Retinal pigment epithelial cell (primary cell): ENCODE measurements at regions not wholly inside any gene's neighbourhood (a gene's known extent, or its start where the extent isn't known, plus 50 kb on each side); places are given as distances from the start of the nearest gene placed in this dataset.

Experiments
- DNase-seq: peaks from one replicate; pipeline ENCODE4 v3.0.0-alpha.2; 2010; ENCODE audit warnings: low read depth
- H3K4me3 ChIP-seq: 2 replicates; pipeline ENCODE4 v1.5.1; 2011; ENCODE audit warnings: mild to moderate bottlenecking, low read length, control low read depth, moderate library complexity
- TF ChIP-seq, protein P1 (sequence below): conservative IDR thresholded peaks from 2 replicates; pipeline ENCODE4 v1.5.1; 2011; ENCODE audit warnings: low read depth, low read length, control low read depth, inconsistent platforms

DNA sequence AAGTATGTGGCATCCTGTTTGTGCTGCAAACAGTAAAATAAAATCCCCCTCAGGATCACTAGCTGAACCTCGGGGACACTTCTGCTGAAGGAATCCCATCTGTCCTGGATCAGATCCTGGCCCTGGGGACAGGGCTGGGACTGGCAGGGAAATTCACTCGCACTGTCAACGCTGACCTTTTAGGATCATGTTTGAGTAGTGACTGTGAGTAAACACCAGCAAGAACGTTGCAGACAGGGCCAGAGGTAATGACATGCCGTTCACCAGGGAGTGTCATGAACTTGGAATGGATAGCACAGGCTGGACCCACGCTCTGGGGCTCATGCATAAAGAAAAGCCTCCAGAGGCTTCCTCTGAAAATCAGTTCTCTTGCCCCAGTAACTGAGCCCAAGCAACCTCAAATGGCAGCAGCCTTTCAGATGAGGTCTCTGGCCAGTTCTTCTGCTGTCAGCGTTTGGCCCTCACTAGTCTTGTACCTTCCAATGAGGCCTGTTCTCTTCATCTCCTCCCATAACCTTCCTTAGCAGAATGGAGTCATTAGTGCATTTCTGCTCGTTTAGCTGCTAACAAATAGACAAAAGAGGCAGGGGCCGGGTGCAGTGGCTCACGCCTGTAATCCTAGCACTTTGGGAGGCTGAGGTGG lies 51.0 kb upstream of the BARX2 start:
- no peak overlapping the region for H3K4me3 ChIP-seq
- no peak for DNase-seq
- TF ChIP-seq, protein P1, sequence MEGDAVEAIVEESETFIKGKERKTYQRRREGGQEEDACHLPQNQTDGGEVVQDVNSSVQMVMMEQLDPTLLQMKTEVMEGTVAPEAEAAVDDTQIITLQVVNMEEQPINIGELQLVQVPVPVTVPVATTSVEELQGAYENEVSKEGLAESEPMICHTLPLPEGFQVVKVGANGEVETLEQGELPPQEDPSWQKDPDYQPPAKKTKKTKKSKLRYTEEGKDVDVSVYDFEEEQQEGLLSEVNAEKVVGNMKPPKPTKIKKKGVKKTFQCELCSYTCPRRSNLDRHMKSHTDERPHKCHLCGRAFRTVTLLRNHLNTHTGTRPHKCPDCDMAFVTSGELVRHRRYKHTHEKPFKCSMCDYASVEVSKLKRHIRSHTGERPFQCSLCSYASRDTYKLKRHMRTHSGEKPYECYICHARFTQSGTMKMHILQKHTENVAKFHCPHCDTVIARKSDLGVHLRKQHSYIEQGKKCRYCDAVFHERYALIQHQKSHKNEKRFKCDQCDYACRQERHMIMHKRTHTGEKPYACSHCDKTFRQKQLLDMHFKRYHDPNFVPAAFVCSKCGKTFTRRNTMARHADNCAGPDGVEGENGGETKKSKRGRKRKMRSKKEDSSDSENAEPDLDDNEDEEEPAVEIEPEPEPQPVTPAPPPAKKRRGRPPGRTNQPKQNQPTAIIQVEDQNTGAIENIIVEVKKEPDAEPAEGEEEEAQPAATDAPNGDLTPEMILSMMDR, result no peak

DNA sequence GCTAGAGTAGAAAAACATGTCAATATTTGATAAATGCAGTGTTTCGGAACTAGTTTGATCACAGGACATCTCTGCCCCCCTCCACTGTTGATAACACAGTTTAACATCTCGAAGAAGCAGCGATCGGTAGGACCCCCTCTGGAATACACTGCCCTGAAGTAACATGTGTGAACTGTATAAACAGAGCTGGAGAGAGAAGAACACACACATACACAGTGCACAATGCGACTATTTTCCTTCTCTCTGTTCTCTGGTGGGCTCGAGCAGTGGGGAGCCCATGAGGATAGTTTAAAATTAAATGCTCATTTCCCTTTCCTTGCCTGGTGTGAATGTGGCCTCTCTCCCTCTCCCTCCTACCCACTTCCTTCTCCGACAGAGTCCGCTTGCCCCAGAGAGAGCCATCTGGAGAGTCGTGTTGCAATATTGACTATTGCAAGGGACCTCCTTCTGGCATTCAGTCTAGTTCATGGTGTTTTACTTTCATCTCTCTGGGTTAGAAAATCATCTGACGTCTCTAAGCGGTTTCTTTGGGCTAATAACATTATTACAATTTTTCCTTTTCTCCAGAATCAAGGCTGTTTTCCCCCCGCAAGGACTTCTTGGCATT lies 51.6 kb upstream of the BARX2 start:
- TF ChIP-seq, protein P1, result no peak
- no peak overlapping the region for H3K4me3 ChIP-seq
- DNase-seq, result no peak

DNA sequence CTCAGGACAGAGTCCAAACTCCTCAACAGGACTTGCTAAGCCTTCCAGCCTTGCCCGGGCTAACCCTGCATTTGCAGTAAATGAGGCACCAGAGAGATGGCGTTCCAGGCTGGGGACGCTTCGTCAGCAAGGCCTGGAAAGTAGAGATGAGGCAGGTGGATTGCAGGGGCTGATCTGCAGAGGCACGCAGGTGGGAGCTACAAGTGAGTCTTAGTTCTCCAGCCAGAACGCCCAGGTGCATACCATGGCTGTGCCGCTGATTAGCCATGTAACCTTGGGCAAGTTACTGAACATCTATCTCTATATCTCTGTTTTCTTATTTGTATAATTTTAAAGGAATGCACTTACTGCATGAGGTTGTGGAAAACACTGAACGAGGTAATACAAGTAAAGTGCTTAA lies 52.7 kb upstream of the BARX2 start:
- DNase-seq, result no peak
- no peak overlapping the region for H3K4me3 ChIP-seq
- TF ChIP-seq, protein P1, result no peak

DNA sequence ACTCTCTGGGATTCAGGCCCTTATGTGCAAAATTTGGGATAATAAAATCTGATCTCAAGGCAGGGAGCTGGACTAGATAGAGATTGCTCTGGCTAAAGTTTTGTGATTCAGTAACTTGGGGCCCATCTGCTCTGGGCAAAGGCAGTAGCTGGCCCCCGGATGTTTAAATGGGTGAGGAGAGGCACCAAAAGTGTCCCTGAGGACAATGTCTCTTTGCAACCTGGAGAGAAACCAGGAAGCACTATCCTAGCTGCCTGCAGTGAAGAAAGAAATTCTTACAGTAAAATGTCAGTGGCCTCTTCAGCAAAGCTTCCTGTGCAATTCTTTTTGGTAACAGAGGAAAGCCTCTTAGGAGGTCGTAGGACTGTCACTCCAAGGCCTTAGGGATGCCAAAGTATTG lies 54.6 kb upstream of the BARX2 start:
- TF ChIP-seq, protein P1, result no peak
- no peak overlapping the region for H3K4me3 ChIP-seq
- no peak for DNase-seq

DNA sequence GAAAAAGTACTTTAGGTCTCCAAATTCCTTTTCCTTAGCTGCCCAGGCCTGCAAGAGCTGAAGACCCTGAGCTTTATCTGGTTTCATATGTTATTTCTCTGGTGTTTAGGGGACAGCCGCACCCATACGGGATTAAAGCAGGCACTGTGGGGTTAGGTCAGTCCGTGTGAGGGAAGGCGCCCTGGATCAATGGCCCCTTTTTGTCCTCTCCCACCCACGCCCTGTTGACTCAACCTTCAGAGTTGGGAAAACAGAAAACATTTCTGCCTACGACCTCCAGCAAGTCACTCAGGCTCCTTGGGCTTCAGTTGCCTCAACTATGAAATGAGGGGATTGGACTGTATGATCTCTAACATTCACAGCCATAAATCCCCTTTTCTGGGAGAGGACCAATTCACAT lies 55.2 kb upstream of the BARX2 start:
- TF ChIP-seq, protein P1, result no peak
- no peak for DNase-seq
- H3K4me3 ChIP-seq, result no peak overlapping the region

DNA sequence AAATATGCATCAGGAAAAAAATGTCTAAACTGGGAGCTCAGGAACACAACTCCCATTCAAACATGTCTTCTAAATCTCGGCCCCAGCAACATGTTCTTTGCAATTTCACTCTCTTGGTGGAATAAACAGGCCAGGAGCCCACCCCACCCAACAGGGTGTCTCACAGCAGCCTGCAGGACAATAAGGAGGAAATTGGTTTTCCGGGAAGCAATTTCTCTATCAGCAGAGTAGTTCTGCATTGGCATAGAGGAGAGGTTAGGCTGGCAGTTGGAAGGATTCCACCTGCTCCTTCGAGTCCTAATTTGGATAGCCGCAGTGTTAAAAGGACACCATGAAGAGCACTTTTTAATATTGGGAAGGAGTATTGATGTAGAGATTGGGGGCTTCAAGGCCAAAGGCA lies 55.9 kb upstream of the BARX2 start:
- no peak for DNase-seq
- H3K4me3 ChIP-seq, result no peak overlapping the region
- TF ChIP-seq, protein P1, result no peak

DNA sequence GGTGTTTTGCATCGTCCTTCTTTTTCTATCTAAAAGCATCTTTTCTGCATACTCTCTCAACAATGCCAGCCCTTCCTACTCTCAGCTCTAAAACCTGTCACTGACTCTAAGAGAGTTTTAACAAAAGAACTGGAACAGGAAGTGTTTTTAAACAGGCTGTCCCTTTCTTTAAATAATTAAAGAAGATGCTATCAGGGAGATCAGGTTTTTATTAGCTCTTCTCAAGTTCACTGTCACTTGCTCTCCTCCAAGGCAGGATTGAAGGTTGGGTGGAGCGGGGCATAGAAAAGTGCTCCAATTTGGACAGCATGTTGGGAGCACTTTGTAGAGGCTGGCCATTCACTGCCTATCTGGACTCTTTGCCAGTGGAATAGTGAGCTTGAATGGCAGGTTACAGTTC lies 56.4 kb upstream of the BARX2 start:
- no peak overlapping the region for H3K4me3 ChIP-seq
- TF ChIP-seq, protein P1, result no peak
- no peak for DNase-seq
